Fibroblast of lung (primary cell): ENCODE measurements at regions not wholly inside any gene's neighbourhood (a gene's known extent, or its start where the extent isn't known, plus 50 kb on each side); places are given as distances from the start of the nearest gene placed in this dataset.

Source experiments
- DNase-seq, 2 donors: peaks; one replicate each; pipeline versions ENCODE4 v3.0.0 to v3.0.0-alpha.2; 2010; ENCODE audit warnings: low read depth in 2 of 2
- H2AFZ ChIP-seq: 2 replicates; pipeline ENCODE4 v1.5.1; 2012; ENCODE audit warnings: low read length, control low read depth, inconsistent platforms
- H3K27ac ChIP-seq: 2 replicates; pipeline ENCODE4 v1.5.1; 2011; ENCODE audit warnings: low read length, control low read depth; ENCODE audit not compliant: insufficient read depth
- H3K27me3 ChIP-seq: 2 replicates; pipeline ENCODE4 v1.5.1; 2011; ENCODE audit warnings: mild to moderate bottlenecking, low read length; ENCODE audit not compliant: control insufficient read depth, insufficient read depth
- H3K36me3 ChIP-seq: 2 replicates; pipeline ENCODE4 v1.5.1; 2011; ENCODE audit warnings: low read length; ENCODE audit not compliant: control insufficient read depth, insufficient read depth
- H3K4me1 ChIP-seq: 2 replicates; pipeline ENCODE4 v1.5.1; 2011; ENCODE audit warnings: low read length; ENCODE audit not compliant: control insufficient read depth, insufficient read depth; ENCODE audit errors: extremely low read depth
- H3K4me2 ChIP-seq: 2 replicates; pipeline ENCODE4 v1.5.1; 2011; ENCODE audit warnings: low read length, control low read depth; ENCODE audit not compliant: insufficient read depth; ENCODE audit errors: extremely low read depth
- H3K4me3 ChIP-seq, 4 experiments: fragments of 200-600 bp in 1 of 4; sonication (generic) in 1 of 4; replicated peaks in 1 of 4; 2 replicates each; pipeline ENCODE4 v1.5.1; 2011 to 2016; ENCODE audit warnings: low read length in 4 of 4, low read depth in 3 of 4, mild to moderate bottlenecking in 3 of 4, control low read depth in 2 of 4, inconsistent platforms in 1 of 4, mixed read lengths in 1 of 4; ENCODE audit not compliant: insufficient read depth in 1 of 4; ENCODE audit errors: control extremely low read depth in 1 of 4
- H3K79me2 ChIP-seq: 2 replicates; pipeline ENCODE4 v1.5.1; 2012; ENCODE audit warnings: mild to moderate bottlenecking, low read length, inconsistent platforms; ENCODE audit not compliant: control insufficient read depth, insufficient read depth
- H3K9ac ChIP-seq: 2 replicates; pipeline ENCODE4 v1.5.1; 2011; ENCODE audit warnings: mild to moderate bottlenecking, low read length, control low read depth; ENCODE audit not compliant: insufficient read depth
- H3K9me3 ChIP-seq: 2 replicates; pipeline ENCODE4 v1.5.1; 2012; ENCODE audit warnings: low read depth, low read length; ENCODE audit not compliant: control insufficient read depth, insufficient read depth
- H4K20me1 ChIP-seq: 2 replicates; pipeline ENCODE4 v1.5.1; 2011; ENCODE audit warnings: low read length; ENCODE audit not compliant: control insufficient read depth, insufficient read depth; ENCODE audit errors: extremely low read depth
- CTCF ChIP-seq, 2 donors: IDR thresholded peaks in 1 of 2; conservative IDR thresholded peaks in 1 of 2; 1 replicate in 1 of 2; 2 replicates in 1 of 2; pipeline ENCODE4 v1.5.1; 2011 to 2012; ENCODE audit warnings: low read length in 2 of 2, control low read depth in 1 of 2, inconsistent platforms in 1 of 2, low read depth in 1 of 2, mild to moderate bottlenecking in 1 of 2
- EZH2 ChIP-seq: IDR thresholded peaks from 2 replicates; pipeline ENCODE4 v1.5.1; 2012; ENCODE audit warnings: low read length, control low read depth, mild to moderate bottlenecking; ENCODE audit errors: missing control alignments

- no peak for DNase-seq
- Histone ChIP-seq H3K4me2 (no peak overlapping the region), H4K20me1 (no peaks in the 10 kb centered on the region), H2AFZ (no peak overlapping the region), H3K27ac (no peak overlapping the region), H3K9ac (no peak overlapping the region), H3K4me3 (no peak overlapping the region), H3K36me3 (no peaks in the 10 kb centered on the region), H3K79me2 (no peaks in the 10 kb centered on the region), H3K9me3 (no peaks in the 10 kb centered on the region), H3K4me1 (no peaks in the 10 kb centered on the region), H3K27me3 (no peaks in the 10 kb centered on the region)
- TF ChIP-seq CTCF (conservative IDR thresholded peaks at IDR 0.05 in 1 of 2, IDR thresholded peaks at IDR 0.05 in 1 of 2; ENCODE audit: low read depth in 1 of 2, low read length in 2 of 2) (no peak), EZH2 (no peak)
Measured at GRCh38 chrX:39453889-39454621, 643.7 kb downstream of the BCOR start.

GRCh38 chrX:39456894-39457604, 640.7 kb downstream of the BCOR start:
- no peaks in the 10 kb centered on the region for H3K79me2 ChIP-seq
- no peaks in the 10 kb centered on the region for H4K20me1 ChIP-seq
- H3K27ac ChIP-seq = no peak overlapping the region
- DNase-seq = peak in 1 of 2 donors; percentile 24
- H3K4me1 ChIP-seq = no peaks in the 10 kb centered on the region
- no peak overlapping the region for H3K4me2 ChIP-seq
- no peak for TF ChIP-seq EZH2
- TF ChIP-seq CTCF (conservative IDR thresholded peaks at IDR 0.05 in 1 of 2, IDR thresholded peaks at IDR 0.05 in 1 of 2; ENCODE audit: low read depth in 1 of 2, low read length in 2 of 2) = no peak
- no peaks in the 10 kb centered on the region for H3K9me3 ChIP-seq
- no peak overlapping the region for H3K9ac ChIP-seq
- no peak overlapping the region for H3K4me3 ChIP-seq
- no peaks in the 10 kb centered on the region for H3K36me3 ChIP-seq
- no peaks in the 10 kb centered on the region for H3K27me3 ChIP-seq
- no peak overlapping the region for H2AFZ ChIP-seq

- Histone ChIP-seq H2AFZ (no peak overlapping the region), H3K36me3 (no peaks in the 10 kb centered on the region), H3K9ac (no peak overlapping the region), H3K4me2 (no peak overlapping the region), H3K79me2 (no peaks in the 10 kb centered on the region), H3K4me1 (no peaks in the 10 kb centered on the region), H3K9me3 (no peaks in the 10 kb centered on the region), H3K27me3 (no peaks in the 10 kb centered on the region), H3K27ac (no peak overlapping the region), H3K4me3 (no peak overlapping the region), H4K20me1 (no peaks in the 10 kb centered on the region)
- DNase-seq = no peak
- TF ChIP-seq CTCF (conservative IDR thresholded peaks at IDR 0.05 in 1 of 2, IDR thresholded peaks at IDR 0.05 in 1 of 2; ENCODE audit: low read depth in 1 of 2, low read length in 2 of 2) (no peak), EZH2 (no peak)
Measured at GRCh38 chrX:39458779-39459178, 639.0 kb downstream of the BCOR start.
